C1 segment of cervical spinal cord (tissue), 14 donors: ENCODE measurements at regions not wholly inside any gene's neighbourhood (a gene's known extent, or its start where the extent isn't known, plus 50 kb on each side); places are given as distances from the start of the nearest gene placed in this dataset.

ENCODE experiments used
- DNase-seq, 14 donors: peaks; one replicate each; lab custom pipeline; 2025; lab: John Stamatoyannopoulos, UW

DNA sequence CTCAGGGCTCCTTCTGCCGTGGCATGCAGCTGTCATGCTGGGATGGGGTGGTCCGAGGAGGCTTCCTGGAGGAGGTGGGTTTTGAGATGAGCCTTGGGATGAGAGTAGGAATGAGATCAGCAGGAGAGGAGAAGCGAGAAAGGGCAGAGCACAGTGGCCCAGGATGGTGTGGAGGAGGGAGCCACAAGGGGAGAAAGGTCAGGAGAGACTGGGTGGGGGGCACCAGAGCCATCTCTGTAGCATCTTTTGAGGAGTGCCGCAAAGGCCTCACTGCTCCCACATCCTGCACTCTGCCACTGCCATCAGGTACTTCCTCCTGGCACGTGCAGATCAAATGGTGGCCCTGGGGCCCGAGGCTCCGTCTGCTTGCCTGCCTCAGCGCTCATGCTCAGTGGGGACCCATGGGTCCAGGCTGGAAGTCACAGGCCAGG lies 150.2 kb downstream of the MACROH2A1 start:
- no peak for DNase-seq

DNA sequence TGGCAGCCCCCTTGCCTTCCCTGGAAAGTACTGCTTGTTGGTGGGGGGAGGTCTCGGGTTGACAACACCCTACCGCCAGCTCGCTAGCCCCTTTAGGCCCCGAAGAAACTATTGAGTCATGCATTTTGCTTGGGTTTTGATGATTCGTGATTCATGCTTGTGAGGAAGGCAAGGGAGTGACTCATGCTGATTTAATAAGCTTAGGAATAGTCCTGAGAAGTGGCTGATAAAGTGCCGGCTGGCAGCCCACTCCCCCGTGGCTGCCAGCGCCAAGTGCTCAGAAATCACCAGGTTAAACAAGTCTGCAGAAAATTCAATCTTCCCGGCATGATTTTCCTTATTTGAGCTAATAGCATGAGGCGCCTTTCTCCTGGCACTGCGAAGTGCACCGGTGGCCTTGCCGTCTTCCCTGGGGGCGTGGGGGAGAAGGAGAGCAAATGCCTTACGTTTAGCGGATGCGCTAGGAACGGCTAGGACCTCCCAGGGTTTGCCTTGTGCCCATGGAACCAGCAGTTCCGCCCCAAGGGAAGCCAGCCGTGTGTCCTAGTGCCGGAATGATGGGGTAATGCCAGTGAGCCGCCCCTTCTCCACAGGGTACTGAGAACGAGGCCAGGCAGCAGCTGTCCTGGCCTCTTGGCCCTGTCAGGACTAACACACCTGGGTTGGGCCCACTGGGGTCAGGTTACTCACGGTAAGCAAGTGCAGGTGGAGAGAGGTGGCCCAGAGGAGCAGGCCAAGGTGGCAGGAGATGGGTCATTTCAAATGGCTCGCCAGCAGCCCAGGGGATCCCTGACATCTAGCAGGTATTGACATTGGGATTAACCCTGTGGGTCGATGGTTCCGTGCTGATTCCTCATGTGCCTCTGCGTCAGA lies 151.9 kb downstream of the MACROH2A1 start:
- peak in 1 of 14 donors; percentile 80 for DNase-seq

DNA sequence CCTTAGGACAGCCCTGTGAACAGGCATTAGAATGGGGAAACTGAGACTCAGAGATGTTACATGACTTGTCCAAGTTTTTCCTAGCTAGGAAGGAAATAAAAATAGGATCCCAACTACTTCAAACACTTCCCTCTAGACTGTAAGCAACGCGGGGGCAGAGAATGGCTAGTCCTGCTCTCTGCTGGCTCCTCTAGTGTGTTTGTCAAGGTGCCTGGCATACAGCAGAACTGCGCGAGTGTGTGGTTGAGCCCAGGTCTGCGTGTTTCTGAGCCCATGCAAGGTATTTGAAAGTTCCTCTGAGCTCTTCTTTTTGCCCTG lies 152.5 kb downstream of the MACROH2A1 start:
- DNase-seq = no peak

DNA sequence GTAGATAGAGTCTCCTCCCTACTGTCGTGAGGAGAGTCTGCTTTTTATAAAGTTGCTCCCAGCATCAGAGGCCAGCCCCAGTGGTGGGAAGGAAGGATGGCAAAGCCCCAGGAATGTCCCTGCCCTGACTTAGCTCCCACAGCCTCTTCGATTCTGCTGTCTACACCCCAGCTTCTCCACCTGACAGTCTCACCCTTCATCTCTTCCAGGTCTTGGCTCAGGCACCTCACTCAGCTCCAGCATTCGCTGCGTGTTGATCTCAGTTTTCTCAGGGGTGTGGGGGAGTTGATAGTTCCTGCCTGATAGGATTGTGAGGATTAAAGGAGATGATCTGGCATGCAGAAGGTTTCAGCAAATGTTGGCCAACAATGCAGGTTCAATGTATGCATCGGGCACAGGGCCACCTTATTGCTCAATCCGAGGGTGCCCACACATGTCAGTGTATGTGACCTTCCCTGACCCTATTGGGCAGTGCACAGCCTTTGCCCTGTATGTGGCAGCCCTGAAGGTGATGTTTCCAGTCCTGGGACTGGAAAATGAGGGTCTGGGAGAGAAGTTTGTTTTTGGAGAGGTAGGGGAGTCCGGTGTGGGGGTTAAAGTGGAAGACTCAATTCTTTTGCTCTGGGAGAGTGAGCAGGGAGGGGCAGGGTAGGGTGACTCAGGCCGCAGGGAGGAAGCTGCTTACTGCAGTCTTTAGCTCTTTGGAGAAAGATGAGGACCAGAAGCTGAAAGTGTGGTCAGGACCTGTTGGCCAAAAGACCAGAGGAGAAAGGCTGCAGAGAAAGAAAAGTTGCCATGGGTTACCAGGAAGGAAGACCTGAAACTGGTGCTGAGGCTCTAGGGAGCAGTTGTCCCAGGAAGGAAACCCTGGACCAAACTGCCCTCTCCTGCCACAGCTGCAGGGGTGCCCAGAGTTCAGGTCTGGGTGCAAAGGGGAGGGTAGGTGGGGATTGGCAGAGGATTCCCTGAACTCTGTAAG lies 153.2 kb downstream of the MACROH2A1 start:
- DNase-seq = no peak

- no peak for DNase-seq
Measured at GRCh38 chr5:135244620-135245021, 154.4 kb downstream of the MACROH2A1 start.

- peak in 1 of 14 donors; percentile 70 for DNase-seq
Measured at GRCh38 chr5:135243556-135244285, 155.3 kb downstream of the MACROH2A1 start.

- DNase-seq = peak in 5 of 14 donors; percentile 19 to 81 (median 47)
Measured at GRCh38 chr5:135242866-135243555, 156.0 kb downstream of the MACROH2A1 start.

DNA sequence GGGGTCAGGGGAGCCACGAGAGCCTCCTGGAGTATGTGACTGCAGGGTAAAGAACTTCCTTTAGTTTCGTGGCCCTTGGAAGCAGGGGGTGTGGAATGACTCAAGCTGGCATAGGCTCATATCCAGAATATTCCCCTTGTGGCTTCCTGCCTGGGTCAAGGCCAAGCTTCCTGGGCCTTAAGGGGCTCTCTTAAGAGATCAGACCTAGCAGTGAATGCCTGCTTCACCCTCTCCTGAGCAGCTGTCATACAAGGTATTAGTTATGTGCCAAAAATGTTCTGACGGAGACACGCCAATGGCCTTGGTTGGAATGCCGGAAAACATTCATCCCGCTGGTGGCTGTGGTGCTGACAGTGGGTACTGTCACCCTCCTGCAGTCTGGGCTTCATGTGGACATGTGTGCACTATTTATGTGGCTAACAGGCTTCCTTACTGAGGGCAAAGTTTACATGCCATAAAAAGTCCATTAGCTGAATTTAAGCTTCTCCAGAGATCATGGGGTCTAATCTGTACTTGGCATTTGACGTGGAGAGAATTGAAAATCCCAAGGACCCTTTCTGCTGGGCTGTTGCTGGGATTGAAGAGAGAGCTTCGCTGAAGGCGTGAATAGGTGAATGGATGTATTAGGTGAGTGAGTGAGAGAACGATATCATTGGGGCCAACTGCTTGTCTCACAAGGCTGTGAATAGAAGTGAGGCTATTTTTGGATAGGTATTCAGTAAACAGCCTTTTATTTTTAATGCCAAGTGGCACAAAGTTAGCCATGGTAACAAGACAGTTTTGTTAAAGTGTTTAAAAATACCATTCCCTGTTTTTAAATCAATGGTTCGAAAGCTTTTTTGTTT lies 156.8 kb downstream of the MACROH2A1 start:
- DNase-seq = peak in 1 of 14 donors; percentile 73

DNA sequence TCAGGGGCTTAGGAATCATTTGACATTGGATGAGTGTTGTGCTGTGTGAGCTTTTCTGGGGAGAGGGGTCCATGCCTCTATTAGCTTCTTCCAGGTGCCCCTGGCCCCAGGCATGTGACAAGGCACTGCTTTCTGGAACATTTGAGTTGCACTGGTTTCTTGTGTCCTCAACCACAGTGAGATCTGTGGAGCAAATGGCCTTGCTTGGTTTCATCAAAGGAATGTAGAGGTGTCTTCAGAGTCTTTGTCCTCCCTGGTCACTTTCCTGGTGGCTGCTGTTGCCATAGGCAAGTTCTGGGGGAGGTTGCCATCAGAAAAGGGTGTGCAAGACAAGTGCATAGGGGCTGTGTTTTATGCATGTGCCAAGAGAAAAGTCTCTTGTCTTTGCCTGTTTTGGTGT lies 157.5 kb downstream of the MACROH2A1 start:
- DNase-seq = no peak

DNA sequence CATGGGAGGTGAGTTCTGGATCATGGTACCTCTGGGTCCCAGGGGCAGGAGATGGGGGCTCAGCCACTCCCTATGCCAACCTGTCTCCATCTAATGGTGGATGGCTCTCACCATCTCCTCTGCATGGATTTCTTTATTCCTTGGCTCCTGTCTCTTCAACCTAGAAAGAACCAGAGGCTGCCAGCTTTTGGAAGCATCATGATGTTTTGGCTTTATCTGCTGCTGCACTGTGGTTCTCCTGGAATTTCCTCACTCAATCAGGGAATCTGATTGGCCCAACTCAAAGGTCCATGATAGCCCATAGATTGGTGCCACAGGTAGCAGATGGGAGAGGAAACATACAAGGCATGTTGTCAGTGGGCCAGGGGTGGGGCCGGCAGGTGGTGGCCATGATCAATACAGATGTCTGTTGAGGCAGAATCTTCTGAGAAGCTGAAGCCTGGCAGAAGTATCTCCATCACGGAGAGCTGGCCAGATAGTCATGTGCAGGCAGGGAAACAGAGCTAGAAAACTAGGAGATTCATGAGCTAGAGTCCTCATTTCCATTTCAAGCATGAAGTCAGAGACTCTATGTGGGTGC lies 158.2 kb downstream of the MACROH2A1 start:
- DNase-seq = no peak

- no peak for DNase-seq
Measured at GRCh38 chr5:135240283-135240633, 158.8 kb downstream of the MACROH2A1 start.

GRCh38 chr5:135239453-135240282 lies 159.4 kb downstream of the MACROH2A1 start:
- DNase-seq = no peak

- DNase-seq = no peak
Measured at GRCh38 chr5:135238622-135239452, 160.2 kb downstream of the MACROH2A1 start.

DNA sequence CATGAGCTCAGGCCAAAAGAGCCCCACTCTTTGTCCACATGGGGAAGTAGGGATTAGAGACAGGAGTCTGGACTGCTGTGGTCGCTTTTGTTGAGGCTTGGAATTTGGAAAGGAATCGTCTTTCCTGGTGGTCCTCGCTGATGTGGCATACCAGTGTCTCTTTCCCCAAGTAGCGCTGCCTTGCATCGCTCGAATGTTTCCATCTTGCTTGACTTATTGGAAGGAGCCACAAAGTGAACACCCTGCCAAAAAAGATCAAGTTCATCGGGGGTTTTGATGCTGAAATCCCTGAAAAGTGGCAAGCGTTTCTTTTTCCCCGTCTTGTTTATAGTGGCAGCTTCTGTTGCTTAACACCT lies 161.3 kb downstream of the MACROH2A1 start:
- DNase-seq = no peak

DNA sequence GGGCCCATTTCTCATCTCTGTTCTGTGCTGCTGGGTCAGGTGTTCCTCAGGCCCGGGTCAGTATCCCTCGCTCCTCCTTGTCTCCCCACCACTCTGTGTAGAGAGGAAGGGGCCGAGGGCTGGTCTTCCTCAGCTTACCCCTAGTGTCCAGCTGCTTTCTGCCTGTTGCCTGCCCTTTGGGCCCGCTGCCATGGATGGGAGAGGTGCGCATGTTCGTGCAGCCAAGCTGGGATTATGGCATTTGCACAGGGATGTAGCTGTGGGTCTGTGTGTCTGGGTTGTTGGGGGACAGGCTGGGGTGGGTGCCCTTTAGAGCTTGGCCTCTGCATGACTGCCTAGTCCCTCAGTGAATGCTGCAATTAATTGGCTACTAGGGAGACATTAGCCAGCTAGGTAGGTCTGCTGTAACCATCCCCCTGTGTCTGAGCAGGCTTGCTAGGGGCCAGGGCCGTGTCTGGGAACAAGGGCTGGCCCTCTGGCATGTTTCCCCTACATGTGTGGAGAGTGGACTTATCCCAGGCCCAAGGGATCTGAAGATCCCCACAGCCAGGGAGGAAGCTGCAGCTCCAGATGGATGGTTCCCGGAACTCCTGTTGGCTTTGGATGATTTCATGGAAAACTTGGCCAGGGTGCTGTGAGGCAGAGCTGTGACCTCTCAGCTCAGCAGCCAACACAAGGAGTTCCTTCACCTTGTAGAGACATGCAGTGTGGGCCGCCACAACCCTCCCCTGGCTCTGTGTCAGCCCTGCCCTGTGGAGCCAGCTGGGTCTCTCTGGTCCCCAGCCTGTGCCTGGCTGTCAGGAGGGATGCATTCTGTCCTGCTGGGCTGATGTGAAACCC lies 161.9 kb downstream of the MACROH2A1 start:
- DNase-seq = no peak

- DNase-seq = no peak
Measured at GRCh38 chr5:135236228-135236907, 162.7 kb downstream of the MACROH2A1 start.
